Smooth muscle cell (in vitro differentiated cells): ENCODE measurements at regions not wholly inside any gene's neighbourhood (a gene's known extent, or its start where the extent isn't known, plus 50 kb on each side); places are given as distances from the start of the nearest gene placed in this dataset.

Experiments used
- DNase-seq: peaks from one replicate; lab custom pipeline; 2025; ENCODE audit not compliant: unreplicated experiment; lab: John Stamatoyannopoulos, UW
- H2AFZ ChIP-seq: fragments of 200-600 bp; sonication (generic); 2 replicates; pipeline ENCODE4 v1.6.0; 2016; ENCODE audit warnings: antibody characterized with exemption, low read depth, mild to moderate bottlenecking
- H3F3A ChIP-seq: fragments of 200-600 bp; sonication (generic); 2 replicates; pipeline ENCODE4 v1.6.0; 2017; ENCODE audit warnings: antibody characterized with exemption, low read depth
- H3K27ac ChIP-seq: fragments of 200-600 bp; sonication (generic); 2 replicates; pipeline ENCODE4 v1.5.1; 2016; ENCODE audit warnings: low read depth, mild to moderate bottlenecking
- H3K27me3 ChIP-seq: fragments of 200-600 bp; sonication (generic); 2 replicates; pipeline ENCODE4 v1.6.1; 2016; ENCODE audit warnings: low read depth, mild to moderate bottlenecking
- H3K36me3 ChIP-seq: fragments of 200-600 bp; sonication (generic); 2 replicates; pipeline ENCODE4 v1.5.1; 2016; ENCODE audit warnings: low read depth
- H3K4me1 ChIP-seq: fragments of 200-600 bp; sonication (generic); 2 replicates; pipeline ENCODE4 v1.5.1; 2016; ENCODE audit warnings: low read depth
- H3K4me2 ChIP-seq: fragments of 200-600 bp; sonication (generic); 2 replicates; pipeline ENCODE4 v1.6.0; 2016; ENCODE audit warnings: mild to moderate bottlenecking
- H3K4me3 ChIP-seq: fragments of 200-600 bp; sonication (generic); 2 replicates; pipeline ENCODE4 v1.5.1; 2016; ENCODE audit warnings: mild to moderate bottlenecking
- H3K79me2 ChIP-seq: fragments of 200-600 bp; sonication (generic); 2 replicates; pipeline ENCODE4 v1.6.0; 2016; ENCODE audit warnings: low read depth, mild to moderate bottlenecking
- H3K9ac ChIP-seq: fragments of 200-600 bp; sonication (generic); 2 replicates; pipeline ENCODE4 v1.6.0; 2016; ENCODE audit warnings: low read depth
- H3K9me3 ChIP-seq: fragments of 200-600 bp; sonication (generic); replicated peaks from 2 replicates; pipeline ENCODE4 v1.5.1; 2016; ENCODE audit warnings: low read depth
- H4K20me1 ChIP-seq: fragments of 200-600 bp; sonication (generic); 2 replicates; pipeline ENCODE4 v1.6.0; 2016; ENCODE audit warnings: low read depth
- CTCF ChIP-seq: fragments of 200-600 bp; sonication (generic); IDR thresholded peaks from 2 replicates; pipeline ENCODE4 v1.5.1; 2017; ENCODE audit warnings: borderline replicate concordance, mild to moderate bottlenecking, antibody characterized with exemption; ENCODE audit not compliant: insufficient read depth, poor library complexity, severe bottlenecking
- WGBS: methylation state at CpG from one replicate; pipeline ENCODE4 v1.1.7; 2016; ENCODE audit warnings: low lambda C conversion rate; 5-methylcytosine and 5-hydroxymethylcytosine counted together

- no peak overlapping the region for H3K4me3 ChIP-seq
- no peak for DNase-seq
- peak overlapping the region; percentile 55 for H3K4me2 ChIP-seq
- no peaks in the 10 kb centered on the region for H3F3A ChIP-seq
- peak overlapping the region; percentile 33 for H3K27ac ChIP-seq
- no peak for TF ChIP-seq CTCF
- H4K20me1 ChIP-seq: no peaks in the 10 kb centered on the region
- no peaks in the 10 kb centered on the region for H3K4me1 ChIP-seq
- no peaks in the 10 kb centered on the region for H3K79me2 ChIP-seq
- H3K9me3 ChIP-seq: no peaks in the 10 kb centered on the region
- no peaks in the 10 kb centered on the region for H3K36me3 ChIP-seq
- H3K9ac ChIP-seq: no peak overlapping the region
- H3K27me3 ChIP-seq: no peaks in the 10 kb centered on the region
- no peak overlapping the region for H2AFZ ChIP-seq
Measured at GRCh38 chr3:3356846-3357245, 177.4 kb upstream of the CRBN start.

- Histone ChIP-seq H4K20me1 (no peaks in the 10 kb centered on the region), H3K27me3 (no peaks in the 10 kb centered on the region), H3K4me2 (peak overlapping the region; percentile 12), H2AFZ (no peak overlapping the region), H3K36me3 (no peaks in the 10 kb centered on the region), H3F3A (no peaks in the 10 kb centered on the region), H3K9ac (no peak overlapping the region), H3K9me3 (no peaks in the 10 kb centered on the region), H3K27ac (peak overlapping the region; percentile 3), H3K79me2 (no peaks in the 10 kb centered on the region), H3K4me3 (no peak overlapping the region), H3K4me1 (no peaks in the 10 kb centered on the region)
- no peak for DNase-seq
- 85% methylated on average over 1 of the region's 1 CpG for WGBS
- TF ChIP-seq CTCF: no peak
Measured at GRCh38 chr3:3355442-3355841, 176.0 kb upstream of the CRBN start.

- no peak for DNase-seq
Measured at GRCh38 chr3:3353153-3353552, 173.7 kb upstream of the CRBN start.

More at GRCh38 chr3:3353153-3353552, 173.7 kb upstream of the CRBN start:
- H3K4me3 ChIP-seq: no peak overlapping the region
- H3F3A ChIP-seq: no peaks in the 10 kb centered on the region
- no peaks in the 10 kb centered on the region for H3K27me3 ChIP-seq
- H3K4me2 ChIP-seq: no peak overlapping the region
- H2AFZ ChIP-seq: no peak overlapping the region
- no peak overlapping the region for H3K27ac ChIP-seq
- H3K36me3 ChIP-seq: no peaks in the 10 kb centered on the region
- no peaks in the 10 kb centered on the region for H3K79me2 ChIP-seq
- WGBS: 63% methylated on average over 1 of the region's 1 CpG
- H3K4me1 ChIP-seq: no peaks in the 10 kb centered on the region
- no peak overlapping the region for H3K9ac ChIP-seq
- no peaks in the 10 kb centered on the region for H4K20me1 ChIP-seq
- no peaks in the 10 kb centered on the region for H3K9me3 ChIP-seq
- TF ChIP-seq CTCF: no peak
